ENCODE measurements at regions not wholly inside any gene's neighbourhood (a gene's known extent, or its start where the extent isn't known, plus 50 kb on each side); places are given as distances from the start of the nearest gene placed in this dataset.
"Not testable (repeated sequence)": the region's sequence is repeated elsewhere in the genome, so short reads cannot be mapped to it uniquely, and the experiment has no call there.

- H3K27ac Mint-ChIP-seq; DNase-seq; H3K4me1 Mint-ChIP-seq; ATAC-seq; H3K4me3 Mint-ChIP-seq; H3K9me3 Mint-ChIP-seq (ENCODE audit: low read depth); CTCF ChIA-PET; H3K27me3 Mint-ChIP-seq; H3K36me3 Mint-ChIP-seq: not testable (repeated sequence)
Measured at GRCh38 chr18:15006616-15007015, 258.6 kb downstream of the ANKRD30B start.

- not testable (repeated sequence) for ATAC-seq; H3K9me3 Mint-ChIP-seq (ENCODE audit: low read depth)
Measured at GRCh38 chr18:15026041-15026440, 278.1 kb downstream of the ANKRD30B start.

GRCh38 chr18:15028037-15028436, 280.1 kb downstream of the ANKRD30B start:
- H3K27me3 Mint-ChIP-seq; CTCF ChIA-PET; H3K36me3 Mint-ChIP-seq; H3K27ac Mint-ChIP-seq; H3K4me3 Mint-ChIP-seq; H3K4me1 Mint-ChIP-seq; DNase-seq; H3K9me3 Mint-ChIP-seq (ENCODE audit: low read depth); ATAC-seq: not testable (repeated sequence)

More at GRCh38 chr18:15026041-15026440, 278.1 kb downstream of the ANKRD30B start:
- H3K36me3 Mint-ChIP-seq, CTCF ChIA-PET, H3K4me3 Mint-ChIP-seq, DNase-seq, H3K27me3 Mint-ChIP-seq, H3K4me1 Mint-ChIP-seq, H3K27ac Mint-ChIP-seq: not testable (repeated sequence)

GRCh38 chr18:15060279-15060880, 312.4 kb downstream of the ANKRD30B start:
- H3K4me3 Mint-ChIP-seq; DNase-seq; ATAC-seq; CTCF ChIA-PET; H3K9me3 Mint-ChIP-seq (ENCODE audit: low read depth); H3K27ac Mint-ChIP-seq; H3K4me1 Mint-ChIP-seq; H3K36me3 Mint-ChIP-seq; H3K27me3 Mint-ChIP-seq: not testable (repeated sequence)

DNA sequence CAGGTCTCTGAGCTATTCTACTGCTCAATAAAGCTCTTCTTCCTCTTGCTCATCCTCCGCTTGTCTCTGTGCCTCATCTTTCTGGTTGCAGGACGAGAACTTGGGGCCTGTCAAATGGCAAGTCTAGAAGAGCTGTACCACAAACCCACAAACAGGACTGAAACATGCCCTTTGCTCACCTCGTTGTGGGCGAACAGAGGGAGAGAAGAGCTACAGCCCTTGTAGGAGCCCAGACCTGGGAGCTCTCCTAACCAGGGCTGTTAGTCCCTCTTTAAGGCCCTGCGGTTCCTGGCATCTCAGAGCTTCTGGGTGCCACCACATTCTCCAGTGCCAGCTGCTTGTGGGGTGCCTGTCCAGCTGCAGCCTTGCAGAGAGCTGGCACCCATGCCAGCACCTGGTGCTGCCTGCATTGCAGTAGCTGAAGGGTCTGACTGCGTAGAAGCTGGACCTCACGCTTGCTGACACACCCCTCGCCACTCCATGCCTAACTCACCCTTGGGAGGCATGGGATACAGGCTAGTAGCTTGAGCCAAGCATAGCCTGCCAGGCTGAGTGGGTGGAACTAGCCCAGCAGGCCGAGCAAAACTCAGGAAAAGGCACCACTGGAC, 313.4 kb downstream of the ANKRD30B start:
- ATAC-seq; H3K9me3 Mint-ChIP-seq (ENCODE audit: low read depth); DNase-seq; H3K27ac Mint-ChIP-seq; CTCF ChIA-PET; H3K4me1 Mint-ChIP-seq; H3K27me3 Mint-ChIP-seq; H3K4me3 Mint-ChIP-seq; H3K36me3 Mint-ChIP-seq: not testable (repeated sequence)

- H3K27me3 Mint-ChIP-seq: not testable (repeated sequence)
Measured at GRCh38 chr18:15066434-15066833, 318.5 kb downstream of the ANKRD30B start.

DNA sequence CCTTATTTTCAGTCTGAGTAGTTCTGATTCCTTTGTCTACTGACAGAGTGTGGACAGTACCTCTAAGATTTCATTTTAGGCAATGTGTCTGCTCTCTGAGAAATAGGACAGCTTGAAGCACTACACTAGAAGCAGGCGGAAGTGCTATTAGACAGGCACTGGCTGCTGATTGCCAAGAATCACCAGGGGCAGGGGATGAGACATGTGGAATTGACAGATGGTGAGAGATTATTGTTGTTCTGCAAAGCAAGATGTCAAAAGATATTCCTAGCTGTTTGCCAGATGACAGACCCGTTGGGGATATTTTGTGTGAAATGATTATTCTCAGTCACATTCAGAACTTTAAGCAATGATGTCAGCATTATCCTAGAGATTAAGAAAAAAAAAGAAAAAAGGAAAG, 323.3 kb downstream of the ANKRD30B start:
- H3K4me1 Mint-ChIP-seq; CTCF ChIA-PET; DNase-seq; H3K4me3 Mint-ChIP-seq; H3K9me3 Mint-ChIP-seq (ENCODE audit: low read depth); H3K27me3 Mint-ChIP-seq; H3K36me3 Mint-ChIP-seq; H3K27ac Mint-ChIP-seq; ATAC-seq: not testable (repeated sequence)

More at GRCh38 chr18:15066434-15066833, 318.5 kb downstream of the ANKRD30B start:
- H3K36me3 Mint-ChIP-seq; CTCF ChIA-PET; DNase-seq; H3K4me1 Mint-ChIP-seq; ATAC-seq; H3K27ac Mint-ChIP-seq; H3K4me3 Mint-ChIP-seq; H3K9me3 Mint-ChIP-seq (ENCODE audit: low read depth): not testable (repeated sequence)

Data from activated CD8-positive, alpha-beta memory T cell treated with anti-CD3 and anti-CD28 coated beads, Interleukin-2, amount 10 ng/mL, durations not matched to agents 7 days and 5 days (primary cell).